Sigmoid colon (tissue), 4 donors: ENCODE measurements at regions not wholly inside any gene's neighbourhood (a gene's known extent, or its start where the extent isn't known, plus 50 kb on each side); places are given as distances from the start of the nearest gene placed in this dataset.

Experiments used
- EP300 ChIP-seq, 4 donors: sonication (generic); formaldehyde crosslinking; IDR thresholded peaks; one replicate each; pipeline ENCODE4 v1.6.1; 2017; ENCODE audit warnings: antibody characterized with exemption in 4 of 4
- POLR2AphosphoS5 ChIP-seq, 4 donors: sonication (generic); formaldehyde crosslinking; IDR thresholded peaks; one replicate each; pipeline ENCODE4 v1.6.1; 2017; ENCODE audit warnings: antibody characterized with exemption in 4 of 4
- TF ChIP-seq, protein P1 (sequence below), 4 experiments: fragments of 450-650 bp in 3 of 4; fragments of 200-600 bp in 1 of 4; IDR thresholded peaks; one replicate each; pipeline ENCODE4 v1.5.1; 2016 to 2019; ENCODE audit warnings: antibody characterized with exemption in 4 of 4, mild to moderate bottlenecking in 3 of 4, moderate library complexity in 2 of 4

DNA sequence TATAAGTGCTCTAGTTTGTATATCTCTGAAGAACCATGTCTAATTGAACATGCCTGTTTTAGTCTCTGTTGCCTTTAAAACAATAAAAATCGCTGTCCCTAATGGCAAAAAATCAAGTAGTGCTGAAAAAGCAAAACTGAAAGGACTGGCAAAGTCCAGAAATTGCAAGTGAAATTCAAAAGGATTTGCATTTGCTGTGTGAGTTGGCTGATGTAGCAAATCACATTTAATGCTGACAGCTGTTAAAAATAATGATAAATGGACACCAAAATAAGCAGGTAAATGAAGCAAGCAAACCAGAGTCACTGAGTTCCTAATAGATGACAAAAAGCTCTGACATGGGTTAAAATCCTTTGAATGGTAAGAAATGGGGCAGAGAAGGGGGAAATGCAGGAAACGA lies 874.1 kb downstream of the GRM8 start:
- TF ChIP-seq, protein P1, sequence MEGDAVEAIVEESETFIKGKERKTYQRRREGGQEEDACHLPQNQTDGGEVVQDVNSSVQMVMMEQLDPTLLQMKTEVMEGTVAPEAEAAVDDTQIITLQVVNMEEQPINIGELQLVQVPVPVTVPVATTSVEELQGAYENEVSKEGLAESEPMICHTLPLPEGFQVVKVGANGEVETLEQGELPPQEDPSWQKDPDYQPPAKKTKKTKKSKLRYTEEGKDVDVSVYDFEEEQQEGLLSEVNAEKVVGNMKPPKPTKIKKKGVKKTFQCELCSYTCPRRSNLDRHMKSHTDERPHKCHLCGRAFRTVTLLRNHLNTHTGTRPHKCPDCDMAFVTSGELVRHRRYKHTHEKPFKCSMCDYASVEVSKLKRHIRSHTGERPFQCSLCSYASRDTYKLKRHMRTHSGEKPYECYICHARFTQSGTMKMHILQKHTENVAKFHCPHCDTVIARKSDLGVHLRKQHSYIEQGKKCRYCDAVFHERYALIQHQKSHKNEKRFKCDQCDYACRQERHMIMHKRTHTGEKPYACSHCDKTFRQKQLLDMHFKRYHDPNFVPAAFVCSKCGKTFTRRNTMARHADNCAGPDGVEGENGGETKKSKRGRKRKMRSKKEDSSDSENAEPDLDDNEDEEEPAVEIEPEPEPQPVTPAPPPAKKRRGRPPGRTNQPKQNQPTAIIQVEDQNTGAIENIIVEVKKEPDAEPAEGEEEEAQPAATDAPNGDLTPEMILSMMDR (IDR thresholded peaks at IDR 0.05) = no peak
- no peak for TF ChIP-seq POLR2AphosphoS5 (IDR thresholded peaks at IDR 0.05)
- no peak for TF ChIP-seq EP300 (IDR thresholded peaks at IDR 0.05)
